ENCODE measurements at regions not wholly inside any gene's neighbourhood (a gene's known extent, or its start where the extent isn't known, plus 50 kb on each side); places are given as distances from the start of the nearest gene placed in this dataset.

- no peaks in the 10 kb centered on the region for H3K36me3 ChIP-seq (ENCODE audit: control insufficient read depth in 2 of 2, extremely low read depth in 1 of 2, insufficient read depth in 2 of 2, low read length in 2 of 2)
- BruUV-seq (replicated peaks) = no TSS peak
- no peak overlapping the region for H3K4me3 ChIP-seq (replicated peaks in 1 of 3; ENCODE audit: insufficient read depth in 1 of 3, low read depth in 1 of 3, low read length in 3 of 3)
- POLR2A ChIA-PET = no interaction called here
- H3K9ac ChIP-seq (replicated peaks; ENCODE audit: extremely low read depth, insufficient read depth, low read length) = no peak overlapping the region
- CTCF ChIA-PET = interaction anchor here (1.3 kb wide), 1 partner anchor 70 kb away, joined by 6 read pairs; the partner anchor contains the start of gene ARL4A
- H3K9me3 ChIP-seq (replicated peaks; ENCODE audit: control insufficient read depth, insufficient read depth, low read length) = no peaks in the 10 kb centered on the region
- no peak overlapping the region for H3K27ac ChIP-seq (ENCODE audit: insufficient read depth, low read depth, low read length)
- no peaks in the 10 kb centered on the region for H3K27me3 ChIP-seq (ENCODE audit: control insufficient read depth in 2 of 2, insufficient read depth in 2 of 2, low read length in 2 of 2)
- H3K79me2 ChIP-seq (ENCODE audit: control insufficient read depth, insufficient read depth, low read length) = no peaks in the 10 kb centered on the region
- FAIRE-seq = no peak
- no peak for DNase-seq (ENCODE audit: low read depth, low spot score)
- dilution Hi-C loops (cut with MboI; ENCODE audit: extremely low pct_ligation_motif_present, low sequenced_read_pairs) (no loop called here), intact Hi-C loops (cut with micrococcal nuclease) (no loop called here)
- H3K9me1 ChIP-seq (replicated peaks; ENCODE audit: control insufficient read depth, extremely low read depth, insufficient read depth, low read length) = no peaks in the 10 kb centered on the region
- no peak overlapping the region for H3K4me2 ChIP-seq (ENCODE audit: insufficient read depth, low read length)
- no peaks in the 10 kb centered on the region for H4K20me1 ChIP-seq (replicated peaks; ENCODE audit: control insufficient read depth, extremely low read depth, insufficient read depth, low read length)
- no peak for TF ChIP-seq GATA2 (IDR thresholded peaks at IDR 0.05; ENCODE audit: insufficient read depth, insufficient read length, low read depth, low read length)
- peak overlapping the region; percentile 30 for H2AFZ ChIP-seq (ENCODE audit: low read depth, low read length)
- peaks cover 6% of the 10 kb centered on the region for H3K4me1 ChIP-seq (ENCODE audit: control insufficient read depth, extremely low read depth, insufficient read depth, low read length)
These were observed 69.4 kb downstream of the ARL4A start for GRCh38 chr7:12756821-12757220.

- ChIA-PET POLR2A (no interaction called here), CTCF (no interaction called here)
- BruUV-seq (replicated peaks) = no TSS peak
- H3K4me1 ChIP-seq (ENCODE audit: control insufficient read depth, extremely low read depth, insufficient read depth, low read length) = peaks cover 6% of the 10 kb centered on the region
- no peaks in the 10 kb centered on the region for H3K9me1 ChIP-seq (replicated peaks; ENCODE audit: control insufficient read depth, extremely low read depth, insufficient read depth, low read length)
- intact Hi-C loops (cut with micrococcal nuclease) = no loop called here
- DNase-seq (ENCODE audit: low read depth, low spot score) = no peak
- no peak overlapping the region for H3K27ac ChIP-seq (ENCODE audit: insufficient read depth, low read depth, low read length)
- H3K9ac ChIP-seq (replicated peaks; ENCODE audit: extremely low read depth, insufficient read depth, low read length) = no peak overlapping the region
- H3K27me3 ChIP-seq (ENCODE audit: control insufficient read depth in 2 of 2, insufficient read depth in 2 of 2, low read length in 2 of 2) = no peaks in the 10 kb centered on the region
- no peak overlapping the region for H3K4me2 ChIP-seq (ENCODE audit: insufficient read depth, low read length)
- dilution Hi-C loops (cut with MboI; ENCODE audit: extremely low pct_ligation_motif_present, low sequenced_read_pairs) = no loop called here
- H3K4me3 ChIP-seq (replicated peaks in 1 of 3; ENCODE audit: insufficient read depth in 1 of 3, low read depth in 1 of 3, low read length in 3 of 3) = no peak overlapping the region
- no peaks in the 10 kb centered on the region for H4K20me1 ChIP-seq (replicated peaks; ENCODE audit: control insufficient read depth, extremely low read depth, insufficient read depth, low read length)
- TF ChIP-seq POLR2AphosphoS5 (IDR thresholded peaks at IDR 0.05; ENCODE audit: insufficient read depth, low read depth, low read length) (no peak), EZH2 (IDR thresholded peaks at IDR 0.05; ENCODE audit: borderline replicate concordance, low read depth, low read length, severe bottlenecking) (no peak), GATA2 (IDR thresholded peaks at IDR 0.05; ENCODE audit: insufficient read depth, insufficient read length, low read depth, low read length) (no peak), MYC (IDR thresholded peaks at IDR 0.05; ENCODE audit: low read depth, low read length) (no peak), CTCF (IDR thresholded peaks at IDR 0.05; ENCODE audit: extremely low read depth in 1 of 2, insufficient read depth in 1 of 2, low read depth in 1 of 2, low read length in 2 of 2) (no peak), MAX (IDR thresholded peaks at IDR 0.05; ENCODE audit: insufficient read depth, insufficient read length) (no peak), FOS (IDR thresholded peaks at IDR 0.05; ENCODE audit: borderline replicate concordance, insufficient read depth, low read length) (no peak), JUN (IDR thresholded peaks at IDR 0.05; ENCODE audit: borderline replicate concordance, insufficient read depth, insufficient read length, low read depth) (no peak), POLR2A (IDR thresholded peaks at IDR 0.05; ENCODE audit: low read depth, low read length) (no peak)
- no peak for FAIRE-seq
- H3K36me3 ChIP-seq (ENCODE audit: control insufficient read depth in 2 of 2, extremely low read depth in 1 of 2, insufficient read depth in 2 of 2, low read length in 2 of 2) = no peaks in the 10 kb centered on the region
- no peaks in the 10 kb centered on the region for H3K9me3 ChIP-seq (replicated peaks; ENCODE audit: control insufficient read depth, insufficient read depth, low read length)
- H2AFZ ChIP-seq (ENCODE audit: low read depth, low read length) = no peak overlapping the region
- no peaks in the 10 kb centered on the region for H3K79me2 ChIP-seq (ENCODE audit: control insufficient read depth, insufficient read depth, low read length)
These were observed 70.0 kb downstream of the ARL4A start for GRCh38 chr7:12757443-12757842.

Data from endothelial cell of umbilical vein (primary cell).